ENCODE measurements at regions not wholly inside any gene's neighbourhood (a gene's known extent, or its start where the extent isn't known, plus 50 kb on each side); places are given as distances from the start of the nearest gene placed in this dataset.
"Not testable (repeated sequence)": the region's sequence is repeated elsewhere in the genome, so short reads cannot be mapped to it uniquely, and the experiment has no call there.

DNA sequence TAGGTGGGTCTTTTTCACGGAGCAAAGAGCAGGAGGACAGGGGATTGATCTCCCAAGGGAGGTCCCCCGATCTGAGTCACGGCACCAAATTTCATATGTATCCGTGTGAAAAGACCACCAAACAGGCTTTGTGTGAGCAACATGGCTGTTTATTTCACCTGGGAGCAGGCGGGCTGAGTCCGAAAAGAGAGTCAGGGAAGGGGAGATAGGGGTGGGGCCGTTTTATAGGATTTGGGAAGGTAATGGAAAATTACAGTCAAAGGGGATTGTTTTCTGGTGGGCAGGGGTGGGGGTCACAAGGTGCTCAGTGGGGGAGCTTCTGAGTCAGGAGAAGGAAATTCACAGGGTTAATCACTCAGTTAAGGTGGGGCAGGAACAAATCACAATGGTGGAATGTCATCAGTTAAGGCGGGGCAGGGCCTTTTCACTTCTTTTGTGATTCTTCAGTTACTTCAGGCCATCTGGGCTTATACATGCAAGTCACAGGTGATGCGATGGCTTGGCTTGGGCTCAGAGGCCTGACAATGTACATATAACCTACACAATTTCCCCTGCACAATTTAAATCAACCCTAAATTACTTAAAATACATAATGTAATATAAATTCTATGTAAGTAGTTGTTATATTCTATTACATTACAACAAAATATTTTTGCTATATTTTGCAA is 921.3 kb upstream of the ALCAM start:
- DNase-seq, result not testable (repeated sequence)

- DNase-seq, result no peak
Observed at GRCh38 chr3:104447681-104448080, 919.0 kb upstream of the ALCAM start.

- DNase-seq, result no peak
Observed at GRCh38 chr3:104452697-104453096, 914.0 kb upstream of the ALCAM start.

- no peak for DNase-seq
Observed at GRCh38 chr3:104458657-104459056, 908.1 kb upstream of the ALCAM start.

- no peak for DNase-seq
Observed at GRCh38 chr3:104460477-104461406, 906.0 kb upstream of the ALCAM start.

DNA sequence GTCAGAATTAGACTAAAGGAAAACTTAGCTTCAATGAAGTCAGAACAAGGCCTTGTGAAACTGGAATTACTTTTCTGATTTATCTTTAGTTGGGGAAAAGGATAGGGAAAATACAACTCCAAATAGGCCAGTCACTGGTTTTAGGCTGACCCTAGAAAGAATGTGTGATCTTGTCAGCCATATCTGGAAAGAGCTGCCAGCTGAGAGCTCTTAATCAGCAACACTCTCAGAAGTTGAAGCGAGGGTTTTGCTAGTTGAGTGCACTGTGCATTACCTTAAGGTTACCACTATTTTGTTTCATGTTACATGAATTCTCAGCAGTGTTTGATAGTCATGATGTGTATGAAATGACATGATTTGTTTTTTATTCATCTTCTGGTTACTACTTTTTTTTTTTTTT is 905.3 kb upstream of the ALCAM start:
- DNase-seq, result no peak

- no peak for DNase-seq
Observed at GRCh38 chr3:104472221-104472620, 894.5 kb upstream of the ALCAM start.

- no peak for DNase-seq
Observed at GRCh38 chr3:104474011-104474410, 892.7 kb upstream of the ALCAM start.

- DNase-seq, result no peak
Observed at GRCh38 chr3:104503022-104503421, 863.7 kb upstream of the ALCAM start.

- DNase-seq, result no peak
Observed at GRCh38 chr3:104510131-104510849, 856.4 kb upstream of the ALCAM start.

GRCh38 chr3:104514371-104514770 is 852.3 kb upstream of the ALCAM start:
- no peak for DNase-seq

GRCh38 chr3:104514776-104515175 is 851.9 kb upstream of the ALCAM start:
- no peak for DNase-seq

GRCh38 chr3:104519068-104519467 is 847.6 kb upstream of the ALCAM start:
- DNase-seq, result no peak

DNA sequence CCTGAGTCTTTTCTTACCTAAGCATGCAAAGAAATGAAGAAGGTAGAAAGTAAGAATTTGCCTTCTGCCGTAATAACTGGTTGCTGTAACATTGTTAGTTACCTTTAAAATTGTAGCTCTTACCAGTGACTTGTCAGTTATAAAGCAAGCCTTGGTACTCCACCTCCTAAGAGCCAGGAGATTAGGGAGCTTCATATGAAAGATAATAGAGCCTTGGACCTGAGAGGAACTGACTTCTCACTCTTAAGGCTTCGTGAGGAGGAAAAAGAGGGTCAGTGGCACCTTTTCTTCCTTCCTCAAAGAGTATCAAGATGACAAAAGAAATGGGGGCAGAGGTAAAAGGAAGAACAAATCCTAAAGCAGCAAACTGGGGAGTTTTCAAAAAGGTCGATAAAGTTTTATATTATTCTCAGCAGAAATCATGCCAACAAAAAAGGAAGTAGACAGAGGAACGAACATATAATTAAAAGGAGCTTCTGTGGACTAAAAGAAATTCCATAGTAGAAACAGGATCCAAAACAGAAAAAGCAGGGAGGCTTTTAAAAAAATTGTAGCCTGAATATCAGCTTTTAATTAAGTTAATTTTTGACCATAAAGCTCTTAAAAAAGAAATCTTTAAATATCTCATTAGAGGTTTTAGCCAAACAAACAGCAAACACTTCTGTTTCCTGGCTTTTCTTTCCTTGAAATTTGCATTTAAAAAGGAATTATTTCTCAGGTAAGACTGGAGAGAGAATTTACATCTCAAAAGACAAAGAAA is 847.1 kb upstream of the ALCAM start:
- no peak for DNase-seq

- DNase-seq, result no peak
Observed at GRCh38 chr3:104520228-104520655, 846.5 kb upstream of the ALCAM start.

- DNase-seq, result no peak
Observed at GRCh38 chr3:104521606-104522336, 844.9 kb upstream of the ALCAM start.

DNA sequence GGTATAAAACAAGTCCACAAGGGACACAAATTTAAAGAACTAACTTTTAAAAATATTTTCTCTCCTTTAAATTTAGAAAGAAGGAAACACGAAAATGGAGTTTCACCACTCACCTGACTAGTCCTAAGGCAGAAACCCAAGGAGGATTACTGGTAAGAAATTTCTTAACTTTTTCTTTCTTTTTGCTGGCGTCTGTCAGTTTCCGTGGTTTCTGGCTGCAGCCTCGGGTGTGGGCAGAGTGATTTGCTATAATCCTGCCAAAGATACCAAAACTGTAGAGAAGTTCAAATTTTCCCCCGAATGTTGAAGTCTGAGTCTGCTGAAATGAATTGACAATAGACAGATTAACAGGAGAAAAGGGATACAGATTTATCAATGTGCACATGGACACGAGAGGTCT is 843.6 kb upstream of the ALCAM start:
- no peak for DNase-seq

- DNase-seq, result no peak
Observed at GRCh38 chr3:104526901-104527401, 839.8 kb upstream of the ALCAM start.

- DNase-seq, result no peak
Observed at GRCh38 chr3:104530934-104531333, 835.8 kb upstream of the ALCAM start.

GRCh38 chr3:104536715-104537114 is 830.0 kb upstream of the ALCAM start:
- no peak for DNase-seq

DNA sequence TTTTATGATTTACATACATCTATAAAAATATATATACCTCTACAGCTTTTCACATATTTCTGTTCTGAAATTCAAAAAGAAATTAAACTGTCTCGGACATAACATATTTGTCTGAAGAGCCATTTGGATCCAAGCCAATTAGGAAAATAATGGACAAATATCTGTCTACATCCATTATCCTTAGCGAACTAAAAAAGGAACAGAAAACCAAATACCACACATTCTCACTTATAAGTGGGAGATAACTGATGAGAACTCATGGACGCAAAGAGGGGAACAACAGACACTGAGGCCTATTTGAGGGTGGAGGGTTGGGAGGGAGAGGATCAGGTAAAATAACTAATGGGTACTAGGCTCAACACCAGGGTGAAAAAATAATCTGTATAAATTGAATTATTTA is 829.4 kb upstream of the ALCAM start:
- no peak for DNase-seq

DNA sequence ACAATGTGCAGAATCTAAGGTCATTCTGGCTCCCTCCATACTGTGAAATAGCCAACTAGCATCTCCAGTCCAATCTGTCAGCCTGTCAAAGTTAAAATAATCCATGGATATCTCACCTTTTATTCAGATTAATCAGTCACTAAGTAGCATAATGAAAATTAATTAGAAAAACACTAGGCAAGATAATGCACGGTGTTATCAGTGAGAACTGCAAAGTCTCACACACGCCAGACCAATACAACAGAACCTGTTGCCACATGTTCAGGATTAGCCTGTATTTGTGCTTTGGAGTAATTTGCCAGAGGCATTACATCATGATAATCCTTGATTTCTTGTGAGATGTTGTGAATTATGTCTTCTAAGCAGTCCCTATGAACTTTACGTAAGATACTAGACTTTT is 820.4 kb upstream of the ALCAM start:
- no peak for DNase-seq

Measured in bone marrow (tissue), 2 donors.